ENCODE measurements at regions not wholly inside any gene's neighbourhood (a gene's known extent, or its start where the extent isn't known, plus 50 kb on each side); places are given as distances from the start of the nearest gene placed in this dataset.
"Not testable (repeated sequence)": the region's sequence is repeated elsewhere in the genome, so short reads cannot be mapped to it uniquely, and the experiment has no call there.

- TF ChIP-seq YY1 (IDR thresholded peaks at IDR 0.05; ENCODE audit: insufficient read depth, insufficient read length); SUZ12 (IDR thresholded peaks at IDR 0.05; ENCODE audit: extremely low read depth, insufficient read depth, insufficient read length); ZNF274 (IDR thresholded peaks at IDR 0.05; ENCODE audit: low read depth, low read length): not testable (repeated sequence)
These were observed 53.7 kb upstream of the ALDH3B2 start for GRCh38 chr11:67728163-67728571.
